WERI-Rb-1 (cell line): ENCODE measurements at regions not wholly inside any gene's neighbourhood (a gene's known extent, or its start where the extent isn't known, plus 50 kb on each side); places are given as distances from the start of the nearest gene placed in this dataset.

Experiments used
- DNase-seq: peaks from one replicate; pipeline ENCODE4 v3.0.0-alpha.2; 2020
- H3K27ac ChIP-seq: fragments of 250-450 bp; sonication (Bioruptor Pico); 2 replicates; pipeline ENCODE4 v1.5.1; 2020; ENCODE audit warnings: mild to moderate bottlenecking, moderate library complexity
- H3K27me3 ChIP-seq: fragments of 250-450 bp; sonication (Bioruptor Pico); 2 replicates; pipeline ENCODE4 v1.5.1; 2021; ENCODE audit warnings: mild to moderate bottlenecking, low read depth, moderate library complexity; ENCODE audit not compliant: insufficient read depth, severe bottlenecking
- H3K36me3 ChIP-seq: fragments of 250-450 bp; sonication (Bioruptor Pico); 2 replicates; pipeline ENCODE4 v1.5.1; 2020; ENCODE audit warnings: mild to moderate bottlenecking, moderate library complexity
- H3K4me3 ChIP-seq: 2 replicates; pipeline ENCODE4 v1.5.1; 2011; ENCODE audit warnings: low read depth, mild to moderate bottlenecking, control low read depth, low read length
- H3K9me3 ChIP-seq: fragments of 250-450 bp; sonication (Bioruptor Pico); 2 replicates; pipeline ENCODE4 v1.5.1; 2021; ENCODE audit warnings: mild to moderate bottlenecking, moderate library complexity; ENCODE audit not compliant: severe bottlenecking
- CTCF ChIP-seq: IDR thresholded peaks from 2 replicates; pipeline ENCODE4 v1.5.1; 2011; ENCODE audit warnings: low read depth, mild to moderate bottlenecking, control low read depth, inconsistent platforms, low read length

GRCh38 chr5:5011151-5011550, 129.0 kb upstream of the ADAMTS16 start:
- peaks cover 55% of the 10 kb centered on the region for H3K27me3 ChIP-seq
- no peaks in the 10 kb centered on the region for H3K9me3 ChIP-seq
- no peak for TF ChIP-seq CTCF
- DNase-seq, result no peak
- H3K4me3 ChIP-seq, result no peak overlapping the region
- no peak overlapping the region for H3K27ac ChIP-seq
- no peaks in the 10 kb centered on the region for H3K36me3 ChIP-seq

DNA sequence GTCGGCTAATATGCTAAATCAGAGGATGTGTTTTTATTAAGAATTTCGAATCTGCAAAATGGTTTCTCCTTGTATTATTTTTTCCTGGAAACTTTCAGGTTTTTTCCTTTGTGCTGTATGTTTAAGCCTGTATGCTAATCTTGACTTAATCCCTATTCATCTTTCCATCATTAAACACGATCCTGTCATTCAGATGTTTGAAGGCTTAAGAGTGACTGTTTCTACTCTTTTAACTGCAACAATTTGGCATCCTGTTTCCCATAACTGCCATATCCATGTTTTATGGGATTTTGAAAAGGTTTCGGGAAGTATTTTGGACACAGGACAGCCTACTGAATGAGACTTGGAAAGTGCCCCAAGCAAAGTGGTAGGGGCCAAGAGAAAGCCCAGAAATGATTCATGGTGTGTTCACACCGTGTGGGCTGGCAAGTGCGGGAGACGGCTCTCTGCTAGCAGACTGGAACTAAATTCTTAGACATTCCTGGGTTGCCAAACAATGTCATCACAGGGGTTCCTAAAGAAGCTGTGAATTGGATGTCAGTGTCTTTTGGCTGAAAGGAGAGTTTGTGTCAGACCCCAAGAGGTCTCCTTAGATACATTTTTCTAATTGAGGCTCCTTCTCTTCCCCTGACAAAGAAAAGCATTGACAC, 125.4 kb upstream of the ADAMTS16 start:
- DNase-seq, result no peak
- no peak for TF ChIP-seq CTCF
- no peaks in the 10 kb centered on the region for H3K36me3 ChIP-seq
- H3K9me3 ChIP-seq, result no peaks in the 10 kb centered on the region
- H3K27ac ChIP-seq, result no peak overlapping the region
- H3K4me3 ChIP-seq, result no peak overlapping the region
- H3K27me3 ChIP-seq, result peaks cover 61% of the 10 kb centered on the region

- no peak for TF ChIP-seq CTCF
- DNase-seq, result no peak
- Histone ChIP-seq H3K9me3 (no peaks in the 10 kb centered on the region), H3K36me3 (no peaks in the 10 kb centered on the region), H3K4me3 (no peak overlapping the region), H3K27me3 (peaks cover 64% of the 10 kb centered on the region), H3K27ac (no peak overlapping the region)
Observed at GRCh38 chr5:5017827-5018577, 122.1 kb upstream of the ADAMTS16 start.

GRCh38 chr5:5018578-5018970, 121.6 kb upstream of the ADAMTS16 start:
- Histone ChIP-seq H3K36me3 (no peaks in the 10 kb centered on the region), H3K27me3 (peaks cover 67% of the 10 kb centered on the region), H3K27ac (no peak overlapping the region), H3K9me3 (no peaks in the 10 kb centered on the region), H3K4me3 (no peak overlapping the region)
- no peak for DNase-seq
- TF ChIP-seq CTCF, result no peak

DNA sequence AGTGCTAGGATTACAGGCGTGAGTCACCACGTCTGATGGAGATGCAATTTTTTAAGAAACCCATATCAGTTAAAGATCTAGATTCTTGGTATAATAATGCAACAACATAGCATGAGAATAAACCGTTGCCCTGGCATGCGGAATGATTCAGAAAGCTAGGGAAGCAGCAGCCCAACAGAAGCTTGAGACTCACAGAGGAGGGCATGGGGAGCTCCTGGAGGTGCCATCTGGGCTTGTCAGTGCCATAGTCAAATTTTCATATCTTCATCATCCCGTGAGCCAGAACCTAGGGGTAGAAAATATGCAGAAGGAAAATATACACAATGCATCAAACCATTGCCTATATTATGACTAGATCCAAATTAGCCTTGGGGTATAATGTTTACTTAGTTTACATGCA, 118.7 kb upstream of the ADAMTS16 start:
- H3K27me3 ChIP-seq, result peaks cover 75% of the 10 kb centered on the region
- H3K36me3 ChIP-seq, result no peaks in the 10 kb centered on the region
- no peak for DNase-seq
- no peak for TF ChIP-seq CTCF
- H3K27ac ChIP-seq, result no peak overlapping the region
- H3K9me3 ChIP-seq, result no peaks in the 10 kb centered on the region
- H3K4me3 ChIP-seq, result no peak overlapping the region
